HCT116 (cell line): ENCODE measurements at regions not wholly inside any gene's neighbourhood (a gene's known extent, or its start where the extent isn't known, plus 50 kb on each side); places are given as distances from the start of the nearest gene placed in this dataset.

Experiments
- CEBPB ChIP-seq: IDR thresholded peaks from 2 replicates; pipeline ENCODE4 v1.6.1; 2012; ENCODE audit warnings: low read depth
- EGR1 ChIP-seq: IDR thresholded peaks from 2 replicates; pipeline ENCODE4 v1.6.1; 2012; ENCODE audit warnings: low read depth
- EZH2 ChIP-seq: fragments of 200-600 bp; sonication (generic); IDR thresholded peaks from 2 replicates; pipeline ENCODE4 v1.6.1; 2017; ENCODE audit warnings: antibody characterized with exemption, mixed run types
- FOSL1 ChIP-seq: IDR thresholded peaks from 2 replicates; pipeline ENCODE4 v1.6.1; 2012; ENCODE audit warnings: low read depth
- POLR2A ChIP-seq: IDR thresholded peaks from 2 replicates; pipeline ENCODE4 v1.7.0; 2011; ENCODE audit warnings: borderline replicate concordance; ENCODE audit not compliant: insufficient read depth, insufficient read length; ENCODE audit errors: extremely low read depth
- POLR2AphosphoS5 ChIP-seq: IDR thresholded peaks from 2 replicates; pipeline ENCODE4 v1.6.1; 2011; ENCODE audit warnings: mild to moderate bottlenecking, low read depth, low read length, moderate library complexity
- RAD21 ChIP-seq: IDR thresholded peaks from 2 replicates; pipeline ENCODE4 v1.6.1; 2012; ENCODE audit warnings: low read depth, mild to moderate bottlenecking
- SIN3A ChIP-seq: IDR thresholded peaks from 2 replicates; pipeline ENCODE4 v1.6.1; 2012; ENCODE audit warnings: low read depth
- SRF ChIP-seq: IDR thresholded peaks from 2 replicates; pipeline ENCODE4 v1.6.1; 2012; ENCODE audit warnings: low read depth
- TF ChIP-seq, protein P1 (sequence below), 3 experiments: fragments of 200-600 bp in 1 of 3; sonication (generic) in 1 of 3; IDR thresholded peaks in 2 of 3; conservative IDR thresholded peaks in 1 of 3; 2 replicates each; pipeline ENCODE4 v1.5.1; 2012 to 2017; ENCODE audit warnings: low read depth in 2 of 3, low read length in 2 of 3, antibody characterized with exemption in 1 of 3, borderline replicate concordance in 1 of 3, control low read depth in 1 of 3, mild to moderate bottlenecking in 1 of 3, mixed read lengths in 1 of 3, mixed run types in 1 of 3, moderate library complexity in 1 of 3; ENCODE audit not compliant: insufficient read depth in 1 of 3
- TF ChIP-seq, protein P2 (sequence below): IDR thresholded peaks from 2 replicates; pipeline ENCODE4 v1.6.1; 2011; ENCODE audit warnings: mild to moderate bottlenecking, low read length, moderate library complexity; ENCODE audit not compliant: insufficient replicate concordance; ENCODE audit errors: extremely low read depth
- TF ChIP-seq, protein P3 (sequence below): IDR thresholded peaks from 2 replicates; pipeline ENCODE4 v1.6.1; 2012; ENCODE audit warnings: low read depth

DNA sequence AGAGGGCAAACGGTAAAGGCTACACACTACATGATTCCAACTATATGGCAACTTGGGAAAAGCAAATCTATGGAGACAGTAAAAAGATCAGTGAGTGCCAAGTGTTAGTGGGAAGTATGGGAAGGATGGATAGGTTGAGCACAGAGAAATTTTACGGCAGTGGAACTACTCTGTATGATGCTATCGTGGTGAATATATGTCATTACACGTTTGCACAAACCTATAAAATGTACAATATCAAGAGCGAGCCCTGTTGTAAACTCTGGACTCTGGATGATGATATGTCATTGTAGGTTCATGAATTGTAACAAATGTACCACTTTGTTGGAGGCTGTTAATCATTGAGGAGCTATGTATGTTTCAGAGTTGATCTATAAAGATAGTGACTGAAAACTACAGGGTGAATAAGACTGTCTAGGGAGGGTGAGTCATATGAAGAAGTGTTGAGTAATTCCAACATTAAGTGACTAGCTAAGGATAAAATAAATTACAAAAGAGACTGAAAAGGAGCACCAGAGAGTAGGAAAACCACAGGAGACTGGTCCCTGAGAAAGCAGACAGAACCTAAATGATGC is 349.2 kb upstream of the LMO3 start:
- TF ChIP-seq, protein P1, sequence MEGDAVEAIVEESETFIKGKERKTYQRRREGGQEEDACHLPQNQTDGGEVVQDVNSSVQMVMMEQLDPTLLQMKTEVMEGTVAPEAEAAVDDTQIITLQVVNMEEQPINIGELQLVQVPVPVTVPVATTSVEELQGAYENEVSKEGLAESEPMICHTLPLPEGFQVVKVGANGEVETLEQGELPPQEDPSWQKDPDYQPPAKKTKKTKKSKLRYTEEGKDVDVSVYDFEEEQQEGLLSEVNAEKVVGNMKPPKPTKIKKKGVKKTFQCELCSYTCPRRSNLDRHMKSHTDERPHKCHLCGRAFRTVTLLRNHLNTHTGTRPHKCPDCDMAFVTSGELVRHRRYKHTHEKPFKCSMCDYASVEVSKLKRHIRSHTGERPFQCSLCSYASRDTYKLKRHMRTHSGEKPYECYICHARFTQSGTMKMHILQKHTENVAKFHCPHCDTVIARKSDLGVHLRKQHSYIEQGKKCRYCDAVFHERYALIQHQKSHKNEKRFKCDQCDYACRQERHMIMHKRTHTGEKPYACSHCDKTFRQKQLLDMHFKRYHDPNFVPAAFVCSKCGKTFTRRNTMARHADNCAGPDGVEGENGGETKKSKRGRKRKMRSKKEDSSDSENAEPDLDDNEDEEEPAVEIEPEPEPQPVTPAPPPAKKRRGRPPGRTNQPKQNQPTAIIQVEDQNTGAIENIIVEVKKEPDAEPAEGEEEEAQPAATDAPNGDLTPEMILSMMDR (IDR thresholded peaks at IDR 0.05 in 2 of 3, conservative IDR thresholded peaks at IDR 0.05 in 1 of 3; ENCODE audit: borderline replicate concordance in 1 of 3, insufficient read depth in 1 of 3, low read depth in 2 of 3, low read length in 2 of 3), result no peak
- no peak for TF ChIP-seq POLR2A
- TF ChIP-seq SIN3A, result no peak
- TF ChIP-seq, protein P2, sequence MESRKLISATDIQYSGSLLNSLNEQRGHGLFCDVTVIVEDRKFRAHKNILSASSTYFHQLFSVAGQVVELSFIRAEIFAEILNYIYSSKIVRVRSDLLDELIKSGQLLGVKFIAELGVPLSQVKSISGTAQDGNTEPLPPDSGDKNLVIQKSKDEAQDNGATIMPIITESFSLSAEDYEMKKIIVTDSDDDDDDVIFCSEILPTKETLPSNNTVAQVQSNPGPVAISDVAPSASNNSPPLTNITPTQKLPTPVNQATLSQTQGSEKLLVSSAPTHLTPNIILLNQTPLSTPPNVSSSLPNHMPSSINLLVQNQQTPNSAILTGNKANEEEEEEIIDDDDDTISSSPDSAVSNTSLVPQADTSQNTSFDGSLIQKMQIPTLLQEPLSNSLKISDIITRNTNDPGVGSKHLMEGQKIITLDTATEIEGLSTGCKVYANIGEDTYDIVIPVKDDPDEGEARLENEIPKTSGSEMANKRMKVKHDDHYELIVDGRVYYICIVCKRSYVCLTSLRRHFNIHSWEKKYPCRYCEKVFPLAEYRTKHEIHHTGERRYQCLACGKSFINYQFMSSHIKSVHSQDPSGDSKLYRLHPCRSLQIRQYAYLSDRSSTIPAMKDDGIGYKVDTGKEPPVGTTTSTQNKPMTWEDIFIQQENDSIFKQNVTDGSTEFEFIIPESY, result no peak
- TF ChIP-seq, protein P3, sequence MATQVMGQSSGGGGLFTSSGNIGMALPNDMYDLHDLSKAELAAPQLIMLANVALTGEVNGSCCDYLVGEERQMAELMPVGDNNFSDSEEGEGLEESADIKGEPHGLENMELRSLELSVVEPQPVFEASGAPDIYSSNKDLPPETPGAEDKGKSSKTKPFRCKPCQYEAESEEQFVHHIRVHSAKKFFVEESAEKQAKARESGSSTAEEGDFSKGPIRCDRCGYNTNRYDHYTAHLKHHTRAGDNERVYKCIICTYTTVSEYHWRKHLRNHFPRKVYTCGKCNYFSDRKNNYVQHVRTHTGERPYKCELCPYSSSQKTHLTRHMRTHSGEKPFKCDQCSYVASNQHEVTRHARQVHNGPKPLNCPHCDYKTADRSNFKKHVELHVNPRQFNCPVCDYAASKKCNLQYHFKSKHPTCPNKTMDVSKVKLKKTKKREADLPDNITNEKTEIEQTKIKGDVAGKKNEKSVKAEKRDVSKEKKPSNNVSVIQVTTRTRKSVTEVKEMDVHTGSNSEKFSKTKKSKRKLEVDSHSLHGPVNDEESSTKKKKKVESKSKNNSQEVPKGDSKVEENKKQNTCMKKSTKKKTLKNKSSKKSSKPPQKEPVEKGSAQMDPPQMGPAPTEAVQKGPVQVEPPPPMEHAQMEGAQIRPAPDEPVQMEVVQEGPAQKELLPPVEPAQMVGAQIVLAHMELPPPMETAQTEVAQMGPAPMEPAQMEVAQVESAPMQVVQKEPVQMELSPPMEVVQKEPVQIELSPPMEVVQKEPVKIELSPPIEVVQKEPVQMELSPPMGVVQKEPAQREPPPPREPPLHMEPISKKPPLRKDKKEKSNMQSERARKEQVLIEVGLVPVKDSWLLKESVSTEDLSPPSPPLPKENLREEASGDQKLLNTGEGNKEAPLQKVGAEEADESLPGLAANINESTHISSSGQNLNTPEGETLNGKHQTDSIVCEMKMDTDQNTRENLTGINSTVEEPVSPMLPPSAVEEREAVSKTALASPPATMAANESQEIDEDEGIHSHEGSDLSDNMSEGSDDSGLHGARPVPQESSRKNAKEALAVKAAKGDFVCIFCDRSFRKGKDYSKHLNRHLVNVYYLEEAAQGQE, result no peak
- TF ChIP-seq POLR2AphosphoS5, result no peak
- TF ChIP-seq FOSL1, result 0 out of 2 replicates have a peak, but pooled peaks have one; percentile 15
- TF ChIP-seq RAD21, result no peak
- no peak for TF ChIP-seq EZH2
- no peak for TF ChIP-seq EGR1
- TF ChIP-seq CEBPB, result no peak
- TF ChIP-seq SRF, result no peak
